ENCODE measurements at regions not wholly inside any gene's neighbourhood (a gene's known extent, or its start where the extent isn't known, plus 50 kb on each side); places are given as distances from the start of the nearest gene placed in this dataset.
"Not testable (repeated sequence)": the region's sequence is repeated elsewhere in the genome, so short reads cannot be mapped to it uniquely, and the experiment has no call there.

DNA sequence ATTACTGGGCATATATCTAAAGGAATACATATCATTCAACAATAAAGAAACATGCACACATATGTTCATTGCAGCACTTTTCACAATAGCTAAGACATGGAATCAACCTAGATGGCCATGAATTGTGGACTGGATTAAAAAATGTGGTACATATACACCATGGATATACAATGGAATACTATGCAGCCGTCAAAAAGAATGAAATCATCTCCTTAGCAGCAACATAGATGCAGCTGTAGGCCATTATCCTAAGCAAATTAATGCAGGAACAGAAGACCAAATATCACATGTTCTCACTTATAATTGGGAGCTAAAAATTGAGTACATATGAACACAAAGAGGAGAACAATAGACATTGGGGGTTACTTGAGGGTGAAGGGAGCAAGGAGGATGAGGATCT lies 175.6 kb downstream of the POLR1F start:
- no peak for DNase-seq

DNA sequence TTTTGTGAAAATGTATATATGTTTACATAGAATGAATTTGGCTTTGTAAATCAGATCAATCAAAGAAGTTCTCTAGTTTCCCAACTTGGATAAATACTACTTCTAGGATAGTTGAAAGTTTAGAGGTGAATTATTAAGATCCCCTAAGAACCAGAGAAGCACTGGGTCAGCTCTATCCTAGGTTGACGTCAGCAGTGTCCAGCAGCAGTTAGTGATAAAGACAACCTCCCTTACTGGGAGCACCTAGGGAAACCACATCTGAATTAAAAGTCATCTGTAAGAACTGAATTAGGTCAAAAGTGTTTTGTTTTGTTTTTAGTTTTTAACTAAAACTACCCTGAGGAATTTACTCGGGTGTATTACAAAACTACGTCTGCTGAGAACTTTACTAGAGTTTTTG lies 178.0 kb downstream of the POLR1F start:
- DNase-seq, result no peak

DNA sequence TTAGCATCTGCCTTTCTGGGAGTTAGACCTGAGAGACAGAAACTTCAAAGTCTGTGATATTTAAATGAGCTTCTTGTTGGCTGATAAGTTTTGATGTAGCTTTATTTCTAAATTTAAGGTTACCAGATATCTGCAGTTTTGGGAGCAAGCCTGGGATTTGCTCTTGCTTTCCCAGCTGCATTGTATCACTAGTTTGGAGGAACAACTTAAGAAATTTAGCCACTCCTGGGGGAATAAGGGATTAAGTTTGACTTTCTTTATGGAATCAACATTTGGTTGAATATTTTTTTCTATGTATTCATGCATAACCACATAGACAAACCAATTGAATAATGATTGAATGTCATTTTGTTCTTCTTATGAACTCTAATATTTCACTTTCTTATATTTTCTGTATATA lies 178.6 kb downstream of the POLR1F start:
- DNase-seq, result no peak

DNA sequence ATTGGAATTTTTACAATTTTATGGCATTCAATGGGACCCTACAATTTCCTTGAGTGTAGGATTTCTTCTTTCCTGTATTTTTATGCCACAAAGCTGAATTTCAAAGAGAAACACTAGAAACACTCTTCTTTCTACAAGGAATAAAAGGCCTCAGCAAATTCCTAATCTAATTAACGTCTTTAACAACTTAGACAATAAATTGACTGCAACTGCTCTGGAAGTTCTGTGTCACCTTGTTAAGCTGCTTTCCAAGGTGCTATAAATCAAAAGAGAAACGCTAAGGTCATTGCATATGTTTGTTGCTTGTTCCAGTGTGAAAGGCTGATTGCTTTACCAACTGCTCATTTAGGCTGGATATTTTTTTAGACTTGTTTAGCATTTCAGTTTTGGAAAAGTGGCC lies 182.2 kb downstream of the POLR1F start:
- no peak for DNase-seq

DNA sequence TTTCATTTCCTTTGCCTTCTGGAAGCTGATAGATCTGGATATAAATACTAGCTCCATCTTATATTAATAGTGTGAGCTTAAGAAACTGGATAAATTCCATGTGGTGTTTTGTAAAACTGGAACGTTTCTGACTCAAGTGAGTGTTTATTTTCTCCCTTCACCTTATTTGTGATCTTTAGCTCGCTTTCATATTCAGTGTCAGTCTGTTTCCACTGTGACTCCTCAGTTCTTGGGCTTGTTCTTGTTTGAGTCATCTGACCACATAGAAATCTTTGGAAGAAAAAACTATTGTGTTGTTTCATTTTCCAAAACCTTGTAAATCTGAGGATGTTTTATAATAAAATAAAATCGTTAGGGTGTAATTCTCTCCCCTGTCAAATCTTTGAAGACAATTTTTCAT lies 186.4 kb downstream of the POLR1F start:
- DNase-seq, result no peak

DNA sequence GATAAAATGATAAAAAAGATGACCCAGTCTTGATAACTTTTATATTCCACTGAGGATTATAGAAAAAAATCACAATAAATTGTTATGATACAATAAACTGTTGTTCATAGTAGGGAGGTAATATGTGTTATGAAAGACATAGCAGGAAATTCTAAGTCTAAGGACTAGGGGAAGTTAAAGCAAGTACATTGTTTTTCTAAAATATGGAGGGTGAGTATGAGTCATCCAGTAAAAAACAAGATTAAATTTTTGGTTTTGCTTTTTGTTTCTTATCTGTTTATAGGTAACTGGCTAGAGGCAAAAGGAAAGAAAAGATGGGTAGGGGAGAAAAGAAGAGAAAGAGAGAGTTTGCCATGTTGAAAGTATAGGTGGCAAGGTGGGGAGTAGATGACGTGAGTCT lies 188.4 kb downstream of the POLR1F start:
- DNase-seq, result no peak

DNA sequence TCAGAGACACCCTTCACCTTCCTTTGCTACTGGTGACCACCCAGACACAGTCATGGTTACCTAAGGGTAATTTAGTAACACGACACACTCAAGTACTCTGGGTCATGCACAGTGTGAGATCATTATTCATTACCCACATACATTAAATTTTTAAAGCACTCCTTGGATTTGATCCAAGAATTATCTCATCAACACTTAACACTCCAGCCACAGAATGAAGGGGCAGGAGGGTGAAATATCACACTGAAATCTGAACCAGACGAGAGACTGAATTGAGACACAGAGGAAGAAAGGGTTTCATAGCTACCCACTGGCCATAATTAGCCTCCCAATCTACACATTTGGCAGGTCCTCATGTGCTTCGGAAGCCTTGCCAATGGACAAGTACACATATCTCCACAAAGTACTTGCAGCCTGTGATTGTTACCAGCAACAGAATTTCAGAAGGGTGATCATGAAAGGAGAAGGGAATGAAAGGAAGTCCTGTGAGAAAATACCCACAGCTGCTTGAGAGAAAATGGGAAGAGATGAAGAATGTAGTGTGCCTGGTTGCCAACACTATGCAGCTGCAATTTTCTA lies 189.3 kb downstream of the POLR1F start:
- DNase-seq, result peak; percentile 38

DNA sequence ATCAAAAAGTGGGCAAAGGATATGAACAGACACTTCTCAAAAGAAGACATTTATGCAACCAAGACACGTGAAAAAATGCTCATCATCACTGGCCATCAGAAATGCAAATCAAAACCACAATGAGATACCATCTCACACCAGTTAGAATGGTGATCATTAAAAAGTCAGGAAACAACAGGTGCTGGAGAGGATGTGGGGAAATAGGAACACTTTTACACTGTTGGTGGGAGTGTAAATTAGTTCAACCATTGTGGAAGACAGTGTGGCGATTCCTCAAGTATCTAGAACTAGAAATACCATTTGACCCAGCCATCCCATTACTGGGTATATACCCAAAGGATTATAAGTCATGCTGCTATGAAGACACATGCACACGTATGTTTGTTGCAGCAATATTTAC lies 191.3 kb downstream of the POLR1F start:
- DNase-seq, result not testable (repeated sequence)

DNA sequence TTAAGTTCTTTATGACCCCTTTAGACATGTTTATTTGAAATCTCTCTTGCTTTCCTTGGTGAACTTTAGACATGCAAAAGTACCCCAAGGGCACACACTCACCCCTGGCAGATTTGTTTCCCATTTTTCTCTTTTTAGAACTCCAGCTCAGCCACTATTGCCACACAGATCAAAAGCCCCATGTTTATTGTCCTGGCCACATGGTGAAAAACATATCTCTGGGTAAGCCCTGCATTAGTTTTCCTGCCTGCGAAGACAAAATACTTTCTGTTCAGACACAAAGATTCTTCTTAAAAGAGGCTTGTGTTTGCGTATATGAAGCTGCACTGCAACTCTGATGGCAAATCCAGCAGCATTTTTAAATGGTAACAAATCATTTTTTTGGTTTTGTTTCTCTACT lies 200.0 kb downstream of the POLR1F start:
- no peak for DNase-seq

DNA sequence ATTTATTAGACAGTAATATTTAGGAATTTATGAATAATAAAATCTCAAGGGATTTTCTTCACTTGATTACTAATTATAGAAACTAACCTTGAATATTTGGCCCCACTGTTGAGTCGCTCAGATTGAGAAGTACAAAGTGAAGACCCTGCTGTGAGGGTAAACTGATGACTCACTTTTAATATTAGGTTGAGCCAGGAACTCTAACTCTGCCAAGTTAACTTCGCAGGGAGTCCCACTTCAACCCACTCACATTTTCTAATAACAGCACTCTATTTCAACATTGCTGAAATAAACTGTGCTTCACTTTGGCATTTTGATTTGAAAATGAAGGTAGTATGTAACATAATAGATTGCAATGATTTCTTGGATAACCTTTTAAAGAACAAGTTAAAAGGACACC lies 200.7 kb downstream of the POLR1F start:
- no peak for DNase-seq

DNA sequence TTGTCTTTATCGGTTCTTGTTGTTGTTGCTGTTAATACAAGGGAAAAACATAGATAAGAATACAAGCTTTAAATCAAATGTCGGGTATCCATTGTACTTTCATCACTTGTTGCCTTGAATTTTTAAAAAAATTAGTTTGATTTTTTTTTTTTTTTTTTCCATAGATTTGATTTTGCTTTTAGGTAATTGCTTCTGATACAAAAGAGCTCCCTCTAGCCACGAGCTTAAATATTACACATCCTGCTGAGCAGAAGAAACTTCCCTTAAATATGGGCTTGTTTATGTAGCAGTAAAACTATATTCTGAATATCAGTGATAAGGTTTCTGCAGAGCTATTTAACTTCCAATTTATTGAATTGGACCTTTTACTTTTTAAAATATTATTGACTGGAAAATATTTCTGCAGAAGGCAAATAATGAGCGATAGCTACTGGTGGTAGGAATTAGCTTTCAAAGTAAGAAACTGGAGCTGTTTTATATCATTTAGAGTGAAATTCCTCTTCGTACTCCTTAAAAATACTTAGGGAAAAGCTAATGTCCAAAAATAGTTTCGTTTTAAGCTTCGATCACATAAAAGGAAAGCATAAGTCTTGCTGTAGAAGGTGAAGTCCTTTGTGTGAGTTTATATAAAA lies 216.9 kb downstream of the POLR1F start:
- DNase-seq, result peak; percentile 53

DNA sequence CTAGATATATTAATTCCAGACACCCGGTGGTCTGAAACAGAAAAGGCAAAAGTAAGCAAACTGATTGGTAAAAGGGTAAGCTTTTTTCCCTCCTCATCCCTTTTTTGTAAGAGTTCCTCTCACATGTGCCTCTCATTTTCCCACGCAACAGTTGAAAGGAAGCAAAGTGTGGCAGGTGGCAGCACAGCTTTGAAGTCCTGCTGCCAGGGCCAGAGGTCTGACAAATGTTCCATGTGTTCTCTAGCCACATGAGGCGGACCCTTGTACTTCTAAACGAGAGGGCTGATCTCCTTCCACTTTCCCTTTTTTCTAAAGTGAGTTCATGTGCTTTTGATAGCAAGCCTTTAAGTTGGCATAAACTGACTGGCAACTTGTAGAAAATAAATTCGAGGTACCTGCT lies 217.5 kb downstream of the POLR1F start:
- no peak for DNase-seq

DNA sequence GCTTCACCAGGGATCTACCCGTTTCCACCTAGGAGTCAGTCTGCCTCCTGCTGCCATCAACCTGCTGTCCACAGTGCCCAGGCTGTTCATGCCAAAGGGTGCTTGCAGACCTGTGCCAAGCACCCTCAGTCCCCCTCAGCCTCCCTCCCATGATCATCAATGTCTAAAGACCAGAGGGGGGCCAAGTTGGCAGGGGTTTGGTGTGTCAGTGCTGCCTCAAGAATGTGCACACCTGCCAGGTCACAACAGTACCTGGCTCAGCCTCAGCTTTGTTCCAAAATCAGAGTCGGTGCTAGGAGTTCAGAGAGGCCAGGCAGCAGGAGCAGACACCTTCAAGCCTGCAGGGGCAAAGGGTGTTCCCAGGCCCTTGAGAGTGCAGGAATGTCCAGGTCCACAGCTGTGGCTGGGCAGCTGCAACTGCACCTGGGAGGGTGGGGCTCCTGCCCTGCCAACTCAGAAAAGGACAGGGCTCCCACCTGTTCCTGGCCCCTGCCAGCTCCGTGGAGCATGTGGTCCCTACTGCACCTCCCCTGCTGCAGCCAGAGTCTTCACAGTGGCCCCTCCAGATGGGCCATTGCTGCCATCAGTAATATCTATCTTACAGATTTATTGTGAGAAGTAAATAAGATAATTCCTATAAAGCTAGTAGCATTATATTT lies 219.5 kb downstream of the POLR1F start:
- no peak for DNase-seq

DNA sequence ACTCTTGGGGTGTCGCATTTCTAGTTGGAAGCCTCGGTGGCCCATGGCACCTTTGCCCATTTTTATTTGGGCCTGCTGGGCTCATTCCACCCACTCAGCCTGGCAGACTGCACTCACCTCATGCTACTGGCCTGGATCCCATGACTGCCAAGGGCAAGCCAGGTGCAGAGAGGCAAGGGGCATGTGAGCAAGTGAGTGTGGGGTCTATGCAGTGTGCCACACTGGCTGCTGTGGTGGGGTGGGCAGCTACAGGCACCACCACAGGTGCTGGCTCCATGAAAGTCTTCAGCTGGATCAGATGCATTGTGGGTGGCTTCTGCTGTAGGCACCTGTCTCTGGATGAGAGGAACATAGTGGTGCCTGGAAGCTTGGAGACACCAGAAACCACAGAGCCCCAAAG lies 220.8 kb downstream of the POLR1F start:
- DNase-seq, result no peak

DNA sequence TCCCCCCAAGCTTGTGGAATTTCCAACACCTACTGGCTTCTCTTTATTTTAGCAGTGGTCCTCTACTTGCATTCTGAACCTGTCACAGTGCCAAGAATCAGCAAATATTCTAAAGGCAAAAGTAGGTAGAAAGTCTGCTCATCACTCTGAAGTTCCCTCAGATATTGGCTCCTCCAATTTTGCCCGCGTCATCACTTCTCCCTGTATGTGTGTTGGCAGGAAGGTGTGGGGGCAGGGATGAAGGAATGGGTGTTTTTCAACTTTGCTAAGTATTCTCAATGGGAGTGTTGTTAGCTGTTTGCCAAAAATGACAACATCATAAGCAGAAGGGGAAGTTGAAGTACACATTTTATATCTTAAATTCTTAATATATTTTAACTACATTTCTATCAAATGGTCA lies 226.2 kb downstream of the POLR1F start:
- DNase-seq, result no peak

DNA sequence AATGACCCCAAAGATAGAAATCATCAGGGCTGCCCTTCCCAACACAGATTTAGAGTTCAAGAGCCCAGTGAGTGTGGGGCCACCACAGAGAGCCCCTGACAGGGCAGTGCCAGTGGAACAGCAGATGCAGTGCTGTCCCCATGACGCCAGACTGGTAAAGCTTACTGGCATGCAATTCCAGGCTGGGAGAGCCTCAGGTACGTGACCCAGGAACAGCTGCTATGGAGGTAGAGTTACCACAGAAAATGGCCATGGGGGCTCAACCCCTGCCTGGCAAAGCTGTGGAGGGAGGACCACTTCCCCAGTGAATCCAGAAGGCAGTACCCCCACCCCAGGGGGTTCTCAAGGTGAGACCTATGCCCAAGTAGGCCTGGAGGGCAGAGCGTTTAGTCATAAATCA lies 228.5 kb downstream of the POLR1F start:
- DNase-seq, result no peak

DNA sequence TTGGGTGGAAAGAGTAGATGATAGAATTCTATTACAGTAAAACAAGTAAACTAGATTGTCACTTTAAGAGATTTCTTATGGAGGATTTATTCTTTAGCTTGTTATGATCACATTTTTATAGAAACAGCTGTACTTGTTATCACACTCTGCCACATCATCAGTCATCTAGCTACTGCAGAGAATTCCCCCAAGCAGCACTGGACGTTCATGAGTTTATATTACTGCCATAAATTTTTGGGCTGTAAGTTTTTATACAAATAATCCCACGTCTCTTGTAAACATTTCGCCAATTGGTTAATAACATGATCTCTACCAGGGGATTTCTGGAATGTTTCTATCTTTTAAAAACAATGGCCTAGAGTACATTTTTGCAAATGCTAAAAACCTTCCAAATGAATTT lies 238.8 kb downstream of the POLR1F start:
- DNase-seq, result no peak

DNA sequence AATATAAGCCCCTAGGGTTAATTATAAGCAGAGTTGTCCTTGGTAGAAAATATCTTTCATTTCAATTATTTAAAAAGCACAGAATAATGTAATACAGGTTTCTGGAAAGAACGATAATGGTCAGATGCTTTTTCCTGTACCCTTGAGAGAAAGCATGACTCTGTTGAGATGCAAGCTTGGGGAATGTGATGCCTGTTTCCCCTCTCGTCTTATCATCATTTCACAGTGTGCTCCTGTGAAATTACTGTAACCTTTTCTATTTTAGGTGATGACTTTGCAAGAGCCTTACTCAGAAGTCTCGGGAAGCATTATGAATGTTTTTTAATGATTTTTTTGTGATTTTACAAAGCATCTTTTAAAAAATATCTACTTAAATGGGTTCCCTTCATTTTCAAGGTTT lies 243.0 kb downstream of the POLR1F start:
- no peak for DNase-seq

DNA sequence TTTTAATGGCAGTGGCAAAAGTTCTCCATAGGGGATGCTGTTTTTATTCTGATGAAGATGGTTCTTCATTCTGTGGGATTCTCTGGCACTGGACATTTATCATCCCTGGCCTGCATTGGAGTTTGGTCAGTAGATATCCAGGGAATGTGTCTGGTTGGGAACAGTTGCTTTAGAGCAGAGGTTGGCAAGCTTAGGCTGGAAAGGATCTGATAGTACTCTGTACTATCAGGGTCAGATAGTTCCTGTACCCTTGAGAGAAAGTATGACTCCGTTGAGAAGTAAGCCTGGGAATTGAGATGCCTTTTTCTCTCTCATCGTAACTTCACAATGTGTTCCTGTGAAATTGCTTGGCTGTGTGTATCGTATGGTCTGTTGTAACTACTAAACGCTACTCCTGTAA lies 244.1 kb downstream of the POLR1F start:
- no peak for DNase-seq

DNA sequence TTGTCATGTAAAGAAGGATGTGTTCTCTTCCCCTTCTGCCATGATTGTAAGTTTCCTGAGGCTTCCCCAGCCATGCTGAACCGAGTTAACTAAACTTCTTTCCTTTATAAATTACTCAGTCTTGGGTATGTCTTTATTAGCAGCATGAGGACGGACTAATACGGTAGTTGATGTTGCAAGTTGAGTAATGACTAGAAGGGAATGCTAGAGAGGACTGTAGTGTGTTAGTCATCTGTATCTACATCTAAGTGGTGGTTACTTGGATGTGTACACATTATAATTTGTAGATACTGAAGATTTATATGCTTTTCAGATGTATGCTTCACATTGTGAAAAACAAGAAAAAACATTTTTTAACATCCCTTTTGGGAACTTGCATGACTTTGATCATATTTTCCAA lies 244.6 kb downstream of the POLR1F start:
- no peak for DNase-seq

DNA sequence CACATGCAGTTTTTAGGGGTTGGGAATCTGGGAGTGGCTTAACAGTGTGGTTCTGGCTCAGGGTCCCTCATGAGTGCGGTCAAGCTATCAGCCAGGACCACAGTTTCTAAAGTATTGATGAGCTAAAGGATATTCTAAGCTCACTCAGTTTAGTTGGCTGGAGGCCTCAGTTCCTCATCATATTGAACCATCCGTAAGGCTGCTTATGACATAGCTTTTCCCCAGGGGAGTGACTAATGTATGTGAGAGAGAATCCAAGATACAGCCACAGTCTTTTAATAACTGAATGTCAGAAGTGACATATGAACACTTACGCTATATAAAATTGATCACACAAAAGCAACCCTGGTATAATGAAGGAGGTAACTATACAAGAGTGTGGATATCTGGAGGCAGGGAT lies 245.3 kb downstream of the POLR1F start:
- no peak for DNase-seq

DNA sequence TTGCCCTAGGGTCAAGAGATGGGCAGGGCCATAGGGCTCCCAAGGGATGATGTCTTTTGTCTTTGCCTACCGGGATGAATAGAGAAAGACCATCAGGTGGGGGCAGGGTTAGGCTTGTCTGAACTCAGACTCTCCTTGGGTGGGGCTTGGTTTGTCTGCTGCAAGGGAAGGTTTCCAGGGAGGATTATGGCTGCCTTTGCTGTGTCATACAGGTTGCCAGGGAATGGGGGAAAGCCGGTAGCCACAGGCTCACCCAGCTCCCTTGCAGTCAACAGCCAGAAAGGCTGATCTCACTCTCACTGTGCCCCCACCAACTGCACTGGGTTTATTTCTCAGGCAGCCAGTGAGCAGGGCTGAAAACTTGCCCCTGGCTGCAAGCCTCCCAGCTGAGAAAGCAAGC lies 253.2 kb downstream of the POLR1F start:
- DNase-seq, result no peak

DNA sequence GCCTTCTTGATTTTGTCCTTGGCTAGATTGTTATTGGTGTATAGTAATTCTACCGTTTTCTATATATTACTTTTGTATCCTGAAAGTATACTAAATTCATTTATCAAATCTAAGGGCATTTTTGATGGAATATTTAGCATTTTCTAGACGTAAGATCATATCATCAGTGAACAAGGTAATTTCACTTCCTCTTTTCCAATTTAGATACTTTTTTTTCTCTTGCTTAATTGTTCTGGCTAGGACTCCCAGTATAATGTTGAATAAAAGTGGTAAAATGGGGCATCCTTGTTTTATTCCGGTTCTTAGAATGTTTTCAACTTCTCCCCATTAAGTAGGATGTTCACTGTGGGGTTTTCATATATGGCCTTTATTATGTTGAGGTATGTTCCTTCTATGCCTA lies 260.7 kb downstream of the POLR1F start:
- DNase-seq, result no peak

DNA sequence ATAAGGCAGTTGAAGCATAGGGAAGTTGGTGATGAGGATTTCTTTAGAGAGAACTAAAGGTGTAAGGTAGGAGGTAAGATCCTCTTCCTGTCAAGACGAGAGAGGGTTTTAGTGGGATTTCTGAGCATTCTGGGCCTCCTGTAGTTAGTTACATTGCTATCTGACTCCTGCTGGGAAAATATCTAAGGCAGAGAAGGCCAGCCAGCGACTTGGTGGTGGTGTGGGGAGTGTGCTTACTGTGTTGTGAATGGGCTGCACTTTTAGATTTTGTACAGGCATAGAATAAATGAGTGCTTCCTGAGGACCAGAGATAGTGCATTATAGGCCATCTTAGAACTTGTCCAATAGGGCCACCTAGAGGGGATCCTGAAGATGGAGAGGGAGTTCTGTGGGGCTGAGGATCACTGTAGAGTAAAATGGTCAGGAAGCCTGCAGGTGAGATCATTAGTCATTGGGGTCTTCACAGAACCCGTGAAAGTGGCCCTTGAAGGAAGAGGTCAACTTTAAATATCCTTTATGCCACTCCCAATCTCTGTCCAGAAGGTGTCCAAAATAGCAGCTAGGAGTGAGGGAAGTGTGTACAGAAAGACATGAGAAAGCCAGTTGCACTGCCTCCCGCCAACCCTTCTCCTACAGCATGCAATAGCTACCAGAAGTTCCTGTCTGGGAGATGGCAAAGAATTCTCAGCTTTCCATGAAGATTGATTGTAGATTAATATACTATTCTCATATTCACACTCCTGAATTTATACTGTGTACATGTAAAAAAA lies 266.6 kb downstream of the POLR1F start:
- peak; percentile 21 for DNase-seq

Measured in NCI-H2171 treated with DMSO at 0.1 percent for 48 hours (cell line).